ENCODE measurements at regions not wholly inside any gene's neighbourhood (a gene's known extent, or its start where the extent isn't known, plus 50 kb on each side); places are given as distances from the start of the nearest gene placed in this dataset.

- no peak for DNase-seq (ENCODE audit: low read depth in 2 of 3, low spot score in 2 of 3)
Observed at GRCh38 chr2:39532933-39533332, 95.8 kb upstream of the MAP4K3 start.

GRCh38 chr2:39534095-39534711, 97.1 kb upstream of the MAP4K3 start:
- no peak for DNase-seq (ENCODE audit: low read depth in 2 of 3, low spot score in 2 of 3)

- DNase-seq (ENCODE audit: low read depth in 2 of 3, low spot score in 2 of 3), result no peak
Observed at GRCh38 chr2:39535636-39536185, 98.6 kb upstream of the MAP4K3 start.

GRCh38 chr2:39537150-39537549, 100.1 kb upstream of the MAP4K3 start:
- DNase-seq (ENCODE audit: low read depth in 2 of 3, low spot score in 2 of 3), result no peak

- DNase-seq (ENCODE audit: low read depth in 2 of 3, low spot score in 2 of 3), result no peak
Observed at GRCh38 chr2:39538718-39539117, 101.6 kb upstream of the MAP4K3 start.

- DNase-seq (ENCODE audit: low read depth in 2 of 3, low spot score in 2 of 3), result no peak
Observed at GRCh38 chr2:39540414-39540813, 103.3 kb upstream of the MAP4K3 start.

- DNase-seq (ENCODE audit: low read depth in 2 of 3, low spot score in 2 of 3), result peak in 1 of 3 donors; percentile 5
Observed at GRCh38 chr2:39541011-39541930, 104.2 kb upstream of the MAP4K3 start.

- no peak for DNase-seq (ENCODE audit: low read depth in 2 of 3, low spot score in 2 of 3)
Observed at GRCh38 chr2:39542523-39542922, 105.4 kb upstream of the MAP4K3 start.

- no peak for DNase-seq (ENCODE audit: low read depth in 2 of 3, low spot score in 2 of 3)
Observed at GRCh38 chr2:39545957-39546356, 108.9 kb upstream of the MAP4K3 start.

GRCh38 chr2:39546409-39546808, 109.3 kb upstream of the MAP4K3 start:
- no peak for DNase-seq (ENCODE audit: low read depth in 2 of 3, low spot score in 2 of 3)

- DNase-seq (ENCODE audit: low read depth in 2 of 3, low spot score in 2 of 3), result no peak
Observed at GRCh38 chr2:39546937-39547336, 109.9 kb upstream of the MAP4K3 start.

- no peak for DNase-seq (ENCODE audit: low read depth in 2 of 3, low spot score in 2 of 3)
Observed at GRCh38 chr2:39547811-39548719, 111.0 kb upstream of the MAP4K3 start.

- no peak for DNase-seq (ENCODE audit: low read depth in 2 of 3, low spot score in 2 of 3)
Observed at GRCh38 chr2:39549000-39549399, 111.9 kb upstream of the MAP4K3 start.

- DNase-seq (ENCODE audit: low read depth in 2 of 3, low spot score in 2 of 3), result no peak
Observed at GRCh38 chr2:39549718-39550464, 112.8 kb upstream of the MAP4K3 start.

- no peak for DNase-seq (ENCODE audit: low read depth in 2 of 3, low spot score in 2 of 3)
Observed at GRCh38 chr2:39550701-39551285, 113.7 kb upstream of the MAP4K3 start.

GRCh38 chr2:39558906-39559305, 106.8 kb upstream of the TMEM178A start:
- no peak for DNase-seq (ENCODE audit: low read depth in 2 of 3, low spot score in 2 of 3)

- no peak for DNase-seq (ENCODE audit: low read depth in 2 of 3, low spot score in 2 of 3)
Observed at GRCh38 chr2:39563572-39563971, 102.1 kb upstream of the TMEM178A start.

GRCh38 chr2:39567507-39567906, 98.2 kb upstream of the TMEM178A start:
- DNase-seq (ENCODE audit: low read depth in 2 of 3, low spot score in 2 of 3), result no peak

- no peak for DNase-seq (ENCODE audit: low read depth in 2 of 3, low spot score in 2 of 3)
Observed at GRCh38 chr2:39568116-39568515, 97.6 kb upstream of the TMEM178A start.

- no peak for DNase-seq (ENCODE audit: low read depth in 2 of 3, low spot score in 2 of 3)
Observed at GRCh38 chr2:39568561-39569006, 97.1 kb upstream of the TMEM178A start.
